ENCODE measurements at regions not wholly inside any gene's neighbourhood (a gene's known extent, or its start where the extent isn't known, plus 50 kb on each side); places are given as distances from the start of the nearest gene placed in this dataset.

GRCh38 chr16:48845261-48845660 lies 235.3 kb upstream of the N4BP1 start:
- 25 to 43% methylated on average over 2 of the region's 2 CpGs for WGBS, 2 donors (ENCODE audit: low coverage in 1 of 2)
- no peaks in the 10 kb centered on the region for H3K9me3 ChIP-seq

DNA sequence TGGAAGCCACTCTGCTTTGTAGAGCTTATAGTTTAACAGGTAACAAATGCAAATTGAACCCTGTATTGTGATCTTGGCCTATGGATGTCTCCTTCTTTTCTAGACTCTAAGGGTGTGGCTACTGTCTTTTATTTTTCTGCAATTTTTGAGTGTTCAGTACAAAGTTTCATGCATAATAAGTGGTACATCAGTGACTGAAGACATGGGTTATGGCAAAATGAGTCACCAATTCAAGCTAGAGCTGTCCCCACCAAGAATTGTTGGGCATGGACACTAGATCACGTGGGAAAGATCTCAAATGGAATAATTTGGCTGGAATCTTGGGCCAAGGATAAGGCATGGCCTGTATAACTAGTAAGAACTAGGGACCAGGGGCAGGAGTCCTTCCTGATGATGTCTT lies 228.4 kb upstream of the N4BP1 start:
- TF ChIP-seq POLR2A (IDR thresholded peaks at IDR 0.05) (no peak), POLR2AphosphoS5 (IDR thresholded peaks at IDR 0.05) (no peak), EP300 (IDR thresholded peaks at IDR 0.05; ENCODE audit: low read depth) (no peak)
- TF ChIP-seq, protein P1, sequence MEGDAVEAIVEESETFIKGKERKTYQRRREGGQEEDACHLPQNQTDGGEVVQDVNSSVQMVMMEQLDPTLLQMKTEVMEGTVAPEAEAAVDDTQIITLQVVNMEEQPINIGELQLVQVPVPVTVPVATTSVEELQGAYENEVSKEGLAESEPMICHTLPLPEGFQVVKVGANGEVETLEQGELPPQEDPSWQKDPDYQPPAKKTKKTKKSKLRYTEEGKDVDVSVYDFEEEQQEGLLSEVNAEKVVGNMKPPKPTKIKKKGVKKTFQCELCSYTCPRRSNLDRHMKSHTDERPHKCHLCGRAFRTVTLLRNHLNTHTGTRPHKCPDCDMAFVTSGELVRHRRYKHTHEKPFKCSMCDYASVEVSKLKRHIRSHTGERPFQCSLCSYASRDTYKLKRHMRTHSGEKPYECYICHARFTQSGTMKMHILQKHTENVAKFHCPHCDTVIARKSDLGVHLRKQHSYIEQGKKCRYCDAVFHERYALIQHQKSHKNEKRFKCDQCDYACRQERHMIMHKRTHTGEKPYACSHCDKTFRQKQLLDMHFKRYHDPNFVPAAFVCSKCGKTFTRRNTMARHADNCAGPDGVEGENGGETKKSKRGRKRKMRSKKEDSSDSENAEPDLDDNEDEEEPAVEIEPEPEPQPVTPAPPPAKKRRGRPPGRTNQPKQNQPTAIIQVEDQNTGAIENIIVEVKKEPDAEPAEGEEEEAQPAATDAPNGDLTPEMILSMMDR (IDR thresholded peaks at IDR 0.05) = no peak
- Histone ChIP-seq H3K27ac (no peak overlapping the region), H3K9me3 (no peaks in the 10 kb centered on the region), H3K36me3 (no peaks in the 10 kb centered on the region), H3K27me3 (no peaks in the 10 kb centered on the region), H3K4me3 (no peak overlapping the region), H3K4me1 (no peaks in the 10 kb centered on the region)
- intact Hi-C loops (cut with DNase I; ENCODE audit: low total_unique reads) (no loop called here), in situ Hi-C loops (cut with MboI; ENCODE audit: low pct_ligation_motif_present in 1 of 4, low pct_unique_long_range_greater_than_20kb in 1 of 4, low sequenced_read_pairs in 3 of 4) (no loop called here)
- WGBS, 2 donors (ENCODE audit: low coverage in 1 of 2) = 36% methylated on average over 1 of the region's 1 CpG; no CpG with 5 or more reads in 1 of the 2 donors
- DNase-seq = no peak

More at GRCh38 chr16:48845261-48845660, 235.3 kb upstream of the N4BP1 start:
- Histone ChIP-seq H3K4me3 (no peak overlapping the region), H3K27me3 (no peaks in the 10 kb centered on the region), H3K36me3 (no peaks in the 10 kb centered on the region), H3K4me1 (no peaks in the 10 kb centered on the region), H3K27ac (no peak overlapping the region)
- no peak for DNase-seq
- intact Hi-C loops (cut with DNase I; ENCODE audit: low total_unique reads) = no loop called here
- in situ Hi-C loops (cut with MboI; ENCODE audit: low pct_ligation_motif_present in 1 of 4, low pct_unique_long_range_greater_than_20kb in 1 of 4, low sequenced_read_pairs in 3 of 4) = no loop called here
- TF ChIP-seq POLR2A (IDR thresholded peaks at IDR 0.05) = no peak
- TF ChIP-seq, protein P1 (IDR thresholded peaks at IDR 0.05) = no peak
- no peak for TF ChIP-seq POLR2AphosphoS5 (IDR thresholded peaks at IDR 0.05)
- TF ChIP-seq EP300 (IDR thresholded peaks at IDR 0.05; ENCODE audit: low read depth) = no peak

- in situ Hi-C loops (cut with MboI; ENCODE audit: low pct_ligation_motif_present in 1 of 4, low pct_unique_long_range_greater_than_20kb in 1 of 4, low sequenced_read_pairs in 3 of 4) = no loop called here
- H3K4me1 ChIP-seq = no peaks in the 10 kb centered on the region
- no peak for DNase-seq
- no peaks in the 10 kb centered on the region for H3K27me3 ChIP-seq
- WGBS, 2 donors (ENCODE audit: low coverage in 1 of 2) = 67% methylated on average over 4 of the region's 4 CpGs; no CpG with 5 or more reads in 1 of the 2 donors
- TF ChIP-seq, protein P1 (IDR thresholded peaks at IDR 0.05) = no peak
- TF ChIP-seq POLR2A (IDR thresholded peaks at IDR 0.05) = no peak
- no peak for TF ChIP-seq POLR2AphosphoS5 (IDR thresholded peaks at IDR 0.05)
- no peak for TF ChIP-seq EP300 (IDR thresholded peaks at IDR 0.05; ENCODE audit: low read depth)
- H3K36me3 ChIP-seq = no peaks in the 10 kb centered on the region
- no peaks in the 10 kb centered on the region for H3K9me3 ChIP-seq
- no peak overlapping the region for H3K4me3 ChIP-seq
- H3K27ac ChIP-seq = no peak overlapping the region
- intact Hi-C loops (cut with DNase I; ENCODE audit: low total_unique reads) = no loop called here
These were observed 226.7 kb upstream of the N4BP1 start for GRCh38 chr16:48836636-48837035.

GRCh38 chr16:48836067-48836466 lies 226.1 kb upstream of the N4BP1 start:
- Histone ChIP-seq H3K9me3 (no peaks in the 10 kb centered on the region), H3K27me3 (no peaks in the 10 kb centered on the region), H3K27ac (no peak overlapping the region), H3K4me1 (no peaks in the 10 kb centered on the region), H3K4me3 (no peak overlapping the region), H3K36me3 (no peaks in the 10 kb centered on the region)
- no peak for TF ChIP-seq POLR2A (IDR thresholded peaks at IDR 0.05)
- in situ Hi-C loops (cut with MboI; ENCODE audit: low pct_ligation_motif_present in 1 of 4, low pct_unique_long_range_greater_than_20kb in 1 of 4, low sequenced_read_pairs in 3 of 4) = no loop called here
- intact Hi-C loops (cut with DNase I; ENCODE audit: low total_unique reads) = no loop called here
- WGBS, 2 donors (ENCODE audit: low coverage in 1 of 2) = 100% methylated on average over 2 of the region's 2 CpGs; no CpG with 5 or more reads in 1 of the 2 donors
- DNase-seq = no peak

GRCh38 chr16:48834576-48834975 lies 224.6 kb upstream of the N4BP1 start:
- DNase-seq = no peak
- WGBS, 2 donors (ENCODE audit: low coverage in 1 of 2) = 24% methylated on average over 1 of the region's 1 CpG; no CpG with 5 or more reads in 1 of the 2 donors
- no peak overlapping the region for H3K27ac ChIP-seq
- no peaks in the 10 kb centered on the region for H3K36me3 ChIP-seq
- no peaks in the 10 kb centered on the region for H3K4me1 ChIP-seq
- intact Hi-C loops (cut with DNase I; ENCODE audit: low total_unique reads) = no loop called here
- H3K9me3 ChIP-seq = no peaks in the 10 kb centered on the region
- no peaks in the 10 kb centered on the region for H3K27me3 ChIP-seq
- in situ Hi-C loops (cut with MboI; ENCODE audit: low pct_ligation_motif_present in 1 of 4, low pct_unique_long_range_greater_than_20kb in 1 of 4, low sequenced_read_pairs in 3 of 4) = no loop called here
- TF ChIP-seq, protein P1 (IDR thresholded peaks at IDR 0.05) = no peak
- TF ChIP-seq POLR2AphosphoS5 (IDR thresholded peaks at IDR 0.05) = no peak
- no peak for TF ChIP-seq POLR2A (IDR thresholded peaks at IDR 0.05)
- no peak for TF ChIP-seq EP300 (IDR thresholded peaks at IDR 0.05; ENCODE audit: low read depth)
- H3K4me3 ChIP-seq = no peak overlapping the region
